ENCODE measurements at regions not wholly inside any gene's neighbourhood (a gene's known extent, or its start where the extent isn't known, plus 50 kb on each side); places are given as distances from the start of the nearest gene placed in this dataset.

GRCh38 chr12:127550271-127550670 is 716.7 kb upstream of the TMEM132C start:
- H3K27ac ChIP-seq = no peak overlapping the region

DNA sequence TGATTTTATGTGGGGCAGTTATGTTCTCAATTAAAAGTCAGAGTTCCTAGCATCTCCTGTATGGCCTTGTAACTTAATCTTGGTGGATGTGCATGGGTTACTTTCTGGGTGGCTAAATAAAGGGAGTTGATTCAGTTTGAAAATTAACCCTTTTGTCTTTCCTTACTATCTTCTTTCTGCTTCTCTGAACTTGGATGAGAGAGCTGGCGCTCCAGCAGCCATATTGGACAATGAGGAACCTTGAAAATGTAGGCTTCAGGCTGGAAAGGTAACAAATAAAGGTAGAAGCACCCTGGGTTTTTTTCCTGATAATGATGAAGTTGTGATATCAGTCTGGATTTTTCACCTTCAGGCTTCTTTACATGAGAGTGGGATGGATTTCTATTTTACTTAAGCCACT is 714.1 kb upstream of the TMEM132C start:
- no peak overlapping the region for H3K27ac ChIP-seq
- no peak for TF ChIP-seq CTCF (conservative IDR thresholded peaks at IDR 0.05)

More at GRCh38 chr12:127550271-127550670, 716.7 kb upstream of the TMEM132C start:
- TF ChIP-seq CTCF (conservative IDR thresholded peaks at IDR 0.05) = no peak

- H3K27ac ChIP-seq = no peak overlapping the region
- TF ChIP-seq CTCF (conservative IDR thresholded peaks at IDR 0.05) = no peak
These were observed 711.9 kb upstream of the TMEM132C start for GRCh38 chr12:127555071-127555470.

DNA sequence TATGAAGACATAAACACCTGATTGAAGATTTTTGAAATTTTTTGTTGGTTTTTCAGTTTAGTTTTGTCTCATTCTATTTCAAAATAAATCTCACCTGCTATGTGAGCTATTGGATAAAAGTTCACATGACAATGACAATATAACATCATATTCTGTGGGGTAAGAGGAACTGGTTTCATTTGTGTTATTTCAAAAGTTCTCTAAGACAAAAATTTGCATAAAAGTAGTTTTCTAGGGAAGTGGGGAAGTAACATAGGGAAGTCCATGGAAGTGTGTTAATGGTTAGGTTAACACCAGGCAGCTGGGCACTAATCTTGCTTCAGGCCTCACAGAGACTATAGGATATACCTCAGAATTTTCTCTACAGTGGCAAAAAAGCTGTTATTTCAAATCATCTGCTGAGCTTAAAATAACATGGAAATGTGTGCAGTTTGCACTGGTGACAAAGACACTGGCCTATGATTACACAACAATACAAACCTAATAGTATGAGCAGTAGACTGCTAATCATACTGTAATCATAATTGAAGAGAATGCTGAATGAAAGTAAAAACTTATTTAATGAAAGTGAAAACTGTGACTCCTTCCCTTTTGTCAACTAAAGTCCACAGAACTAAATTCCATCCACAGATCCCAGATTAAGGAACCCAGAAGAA is 710.6 kb upstream of the TMEM132C start:
- no peak overlapping the region for H3K27ac ChIP-seq
- TF ChIP-seq CTCF (conservative IDR thresholded peaks at IDR 0.05) = no peak

- no peak overlapping the region for H3K27ac ChIP-seq
These were observed 708.6 kb upstream of the TMEM132C start for GRCh38 chr12:127558361-127558760.

GRCh38 chr12:127559349-127560040 is 707.5 kb upstream of the TMEM132C start:
- TF ChIP-seq CTCF (conservative IDR thresholded peaks at IDR 0.05) = no peak; the same call in 1 of the 2 replicates
- H3K27ac ChIP-seq = no peak overlapping the region

More at GRCh38 chr12:127558361-127558760, 708.6 kb upstream of the TMEM132C start:
- TF ChIP-seq CTCF (conservative IDR thresholded peaks at IDR 0.05) = no peak

- no peak for TF ChIP-seq CTCF (conservative IDR thresholded peaks at IDR 0.05)
These were observed 706.9 kb upstream of the TMEM132C start for GRCh38 chr12:127560041-127560478.

More at GRCh38 chr12:127560041-127560478, 706.9 kb upstream of the TMEM132C start:
- no peak overlapping the region for H3K27ac ChIP-seq

Data from VCaP (cell line).